SK-N-SH (cell line): ENCODE measurements at regions not wholly inside any gene's neighbourhood (a gene's known extent, or its start where the extent isn't known, plus 50 kb on each side); places are given as distances from the start of the nearest gene placed in this dataset.

Experiments used
- CTCF ChIA-PET: fragments of 300-600, 350-600 bp; formaldehyde crosslinking; extraction: SDS; loops from one replicate; lab custom pipeline; 2021; lab: Yijun Ruan, JAX
- POLR2A ChIA-PET: fragments of 350-600 bp; sonication (Branson Sonifier 250); formaldehyde crosslinking; extraction: SDS; loops from one replicate; lab custom pipeline; 2020; ENCODE audit warnings: antibody characterized with exemption, inconsistent platforms; lab: Yijun Ruan, JAX
- DNase-seq: peaks from one replicate; pipeline ENCODE4 v3.0.0; 2012
- H2AFZ ChIP-seq: fragments of 200-600 bp; sonication (generic); 2 replicates; pipeline ENCODE4 v1.8.1; 2016; ENCODE audit warnings: antibody characterized with exemption, mild to moderate bottlenecking, low read depth
- H3F3A ChIP-seq: fragments of 200-600 bp; sonication (generic); replicated peaks from 2 replicates; pipeline ENCODE3; 2016; ENCODE audit warnings: antibody characterized with exemption, mild to moderate bottlenecking; ENCODE audit not compliant: insufficient read depth
- H3K27ac ChIP-seq, 2 experiments: fragments of 200-500 bp in 1 of 2; fragments of 200-600 bp in 1 of 2; sonication (Bioruptor generic) in 1 of 2; sonication (generic), shearing (Covaris generic) in 1 of 2; 2 replicates each; pipeline versions ENCODE4 v1.5.1 to v1.6.1; 2014 to 2016; ENCODE audit warnings: low read depth in 2 of 2, inconsistent platforms in 1 of 2, low read length in 1 of 2, mild to moderate bottlenecking in 1 of 2, mixed read lengths in 1 of 2
- H3K27me3 ChIP-seq: fragments of 200-600 bp; sonication (generic), shearing (Covaris generic); 2 replicates; pipeline ENCODE4 v1.6.1; 2016; ENCODE audit warnings: mixed run types; ENCODE audit not compliant: insufficient read depth
- H3K36me3 ChIP-seq, 2 experiments: fragments of 200-500 bp in 1 of 2; fragments of 200-600 bp in 1 of 2; sonication (Bioruptor generic) in 1 of 2; sonication (generic) in 1 of 2; replicated peaks in 1 of 2; 2 replicates each; pipeline versions ENCODE3 to v1.5.1; 2014 to 2016; ENCODE audit warnings: low read length in 1 of 2, mild to moderate bottlenecking in 1 of 2; ENCODE audit not compliant: insufficient read depth in 2 of 2, control insufficient read depth in 1 of 2
- H3K4me1 ChIP-seq, 2 experiments: fragments of 200-500 bp in 1 of 2; fragments of 200-600 bp in 1 of 2; sonication (Bioruptor generic) in 1 of 2; sonication (generic), shearing (Covaris generic) in 1 of 2; 2 replicates each; pipeline versions ENCODE4 v1.5.1 to v1.6.1; 2014 to 2016; ENCODE audit warnings: low read depth in 1 of 2, low read length in 1 of 2, mixed run types in 1 of 2; ENCODE audit not compliant: insufficient read depth in 2 of 2, control insufficient read depth in 1 of 2
- H3K4me2 ChIP-seq: fragments of 200-600 bp; sonication (generic), shearing (Covaris generic); 2 replicates; pipeline ENCODE4 v1.6.1; 2017; ENCODE audit warnings: mixed run types
- H3K4me3 ChIP-seq, 2 experiments: fragments of 200-500 bp in 1 of 2; fragments of 200-600 bp in 1 of 2; sonication (Bioruptor generic) in 1 of 2; sonication (generic), shearing (Covaris generic) in 1 of 2; 2 replicates each; pipeline versions ENCODE4 v1.5.1 to v1.8.1; 2014 to 2016; ENCODE audit warnings: low read depth in 2 of 2, inconsistent platforms in 1 of 2, low read length in 1 of 2, mild to moderate bottlenecking in 1 of 2, mixed read lengths in 1 of 2, moderate library complexity in 1 of 2
- H3K79me2 ChIP-seq: fragments of 200-600 bp; sonication (generic); 2 replicates; pipeline ENCODE4 v1.8.1; 2017; ENCODE audit warnings: mild to moderate bottlenecking; ENCODE audit not compliant: insufficient read depth
- H3K9ac ChIP-seq: fragments of 200-600 bp; sonication (generic); 2 replicates; pipeline ENCODE4 v1.6.1; 2017; ENCODE audit warnings: mixed run types
- H3K9me2 ChIP-seq: fragments of 200-600 bp; sonication (generic); 2 replicates; pipeline ENCODE4 v1.6.1; 2017; ENCODE audit warnings: mixed run types
- H3K9me3 ChIP-seq: fragments of 200-600 bp; sonication (generic); 2 replicates; pipeline ENCODE4 v1.6.1; 2017; ENCODE audit warnings: mixed run types, mild to moderate bottlenecking, moderate library complexity
- H4K20me1 ChIP-seq: fragments of 200-600 bp; sonication (generic); 2 replicates; pipeline ENCODE4 v1.6.1; 2017; ENCODE audit warnings: mild to moderate bottlenecking, mixed run types; ENCODE audit not compliant: insufficient read depth
- CTCF ChIP-seq: fragments of 200-600 bp; sonication (generic); IDR thresholded peaks from 2 replicates; pipeline ENCODE4 v1.6.1; 2017; ENCODE audit warnings: antibody characterized with exemption, mild to moderate bottlenecking, moderate library complexity
- EP300 ChIP-seq, 2 experiments: IDR thresholded peaks; 2 replicates each; pipeline versions ENCODE4 v1.4.0 to v1.6.1; 2012; ENCODE audit warnings: borderline replicate concordance in 1 of 2, low read depth in 1 of 2, low read length in 1 of 2
- FOXJ3 ChIP-seq: sonication (generic); formaldehyde crosslinking; IDR thresholded peaks from 2 replicates; pipeline ENCODE4 v1.5.1; 2020; ENCODE audit warnings: mild to moderate bottlenecking, missing genetic modification reagents
- GABPA ChIP-seq: IDR thresholded peaks from 2 replicates; pipeline ENCODE4 v1.4.0; 2012; ENCODE audit warnings: low read depth, mild to moderate bottlenecking
- IRF3 ChIP-seq: fragments of 150-350 bp; IDR thresholded peaks from 2 replicates; pipeline ENCODE4 v1.6.1; 2016; ENCODE audit warnings: mild to moderate bottlenecking, low read depth, low read length
- NRF1 ChIP-seq: IDR thresholded peaks from 2 replicates; pipeline ENCODE4 v1.6.1; 2012; ENCODE audit warnings: low read depth, mild to moderate bottlenecking, low read length
- PBX3 ChIP-seq: IDR thresholded peaks from 2 replicates; pipeline ENCODE4; 2012
- POLR2AphosphoS5 ChIP-seq: IDR thresholded peaks from 2 replicates; pipeline ENCODE4 v1.6.1; 2012; ENCODE audit warnings: low read depth, low read length
- RAD21 ChIP-seq: IDR thresholded peaks from 2 replicates; pipeline ENCODE4 v1.6.1; 2012; ENCODE audit warnings: mild to moderate bottlenecking, low read length
- RFX5 ChIP-seq: IDR thresholded peaks from 2 replicates; pipeline ENCODE4 v1.6.1; 2012; ENCODE audit warnings: mild to moderate bottlenecking, improper control_type of control experiment, low read length
- TEAD4 ChIP-seq: IDR thresholded peaks from 2 replicates; pipeline ENCODE4 v1.4.0; 2012; ENCODE audit warnings: mild to moderate bottlenecking, borderline replicate concordance; ENCODE audit not compliant: insufficient read depth
- USF1 ChIP-seq: IDR thresholded peaks from 2 replicates; pipeline ENCODE4 v1.4.0; 2012; ENCODE audit warnings: low read depth, borderline replicate concordance
- USF2 ChIP-seq: fragments of 150-350 bp; IDR thresholded peaks from 2 replicates; pipeline ENCODE4 v1.6.1; 2017; ENCODE audit warnings: antibody characterized with exemption, low read length, low read depth, borderline replicate concordance
- YY1 ChIP-seq: IDR thresholded peaks from 2 replicates; pipeline ENCODE4 v1.4.0; 2012; ENCODE audit warnings: low read depth, mild to moderate bottlenecking
- WGBS: methylation state at CpG from one replicate; pipeline ENCODE4 v1.1.6; 2017; ENCODE audit warnings: low lambda C conversion rate; 5-methylcytosine and 5-hydroxymethylcytosine counted together

GRCh38 chr12:86521870-86522269 is 265.7 kb upstream of the MGAT4C start:
- CTCF ChIA-PET, result no interaction called here
- H3K4me3 ChIP-seq, result no peak overlapping the region
- no peaks in the 10 kb centered on the region for H3K9me3 ChIP-seq
- POLR2A ChIA-PET, result no interaction called here
- H3K9me2 ChIP-seq, result no peaks in the 10 kb centered on the region
- no peaks in the 10 kb centered on the region for H3F3A ChIP-seq
- no peak overlapping the region for H3K4me2 ChIP-seq
- no peak overlapping the region for H3K9ac ChIP-seq
- H3K27me3 ChIP-seq, result no peaks in the 10 kb centered on the region
- TF ChIP-seq IRF3 (no peak), NRF1 (no peak), USF2 (no peak), GABPA (no peak), YY1 (no peak), FOXJ3 (no peak), USF1 (no peak), POLR2AphosphoS5 (no peak), EP300 (IDR thresholded peaks at IDR 0.05; ENCODE audit: borderline replicate concordance in 1 of 2, low read depth in 1 of 2, low read length in 1 of 2) (no peak), RAD21 (no peak)
- no peaks in the 10 kb centered on the region for H3K36me3 ChIP-seq
- H3K4me1 ChIP-seq, result no peaks in the 10 kb centered on the region
- H3K27ac ChIP-seq, result no peak overlapping the region
- no peak overlapping the region for H2AFZ ChIP-seq
- WGBS, result 82% methylated on average over 1 of the region's 1 CpG
- H3K79me2 ChIP-seq, result no peaks in the 10 kb centered on the region
- H4K20me1 ChIP-seq, result no peaks in the 10 kb centered on the region
- no peak for DNase-seq

- H3K4me2 ChIP-seq, result peak overlapping the region; percentile 47; the same call in 1 of the 2 replicates
- no peaks in the 10 kb centered on the region for H3K27me3 ChIP-seq
- no peak overlapping the region for H3K9ac ChIP-seq
- peak overlapping the region in 1 of 2 experiments; percentile 31; a peak in 2 of 4 replicates for H3K27ac ChIP-seq
- H3K9me2 ChIP-seq, result no peaks in the 10 kb centered on the region
- WGBS, result 59% methylated on average over 2 of the region's 2 CpGs
- H3K36me3 ChIP-seq, result no peaks in the 10 kb centered on the region
- no peaks in the 10 kb centered on the region for H3F3A ChIP-seq
- ChIA-PET POLR2A (no interaction called here), CTCF (no interaction called here)
- H3K9me3 ChIP-seq, result no peaks in the 10 kb centered on the region
- no peaks in the 10 kb centered on the region for H4K20me1 ChIP-seq
- DNase-seq, result no peak
- no peak overlapping the region for H3K4me3 ChIP-seq
- H2AFZ ChIP-seq, result peak overlapping the region; percentile 91; the same call in 1 of the 2 replicates
- peaks cover 0 to 6% of the 10 kb centered on the region in 2 experiments; a peak in 2 of 4 replicates for H3K4me1 ChIP-seq
- TF ChIP-seq EP300 (IDR thresholded peaks at IDR 0.05; ENCODE audit: borderline replicate concordance in 1 of 2, low read depth in 1 of 2, low read length in 1 of 2) (no peak), CTCF (no peak), RFX5 (no peak), TEAD4 (no peak), PBX3 (no peak)
- no peaks in the 10 kb centered on the region for H3K79me2 ChIP-seq
Observed at GRCh38 chr12:86513226-86513625, 257.0 kb upstream of the MGAT4C start.
